Hepatocyte (in vitro differentiated cells): ENCODE measurements at regions not wholly inside any gene's neighbourhood (a gene's known extent, or its start where the extent isn't known, plus 50 kb on each side); places are given as distances from the start of the nearest gene placed in this dataset.

Experiments used
- DNase-seq: peaks from one replicate; pipeline ENCODE4 v3.0.0-alpha.2; 2016; ENCODE audit warnings: low spot score
- H2AFZ ChIP-seq: fragments of 200-600 bp; sonication (generic); 2 replicates; pipeline ENCODE4 v1.6.0; 2016; ENCODE audit warnings: antibody characterized with exemption, mild to moderate bottlenecking
- H3K27ac ChIP-seq: fragments of 200-600 bp; sonication (generic); 2 replicates; pipeline ENCODE4 v1.5.1; 2016; ENCODE audit warnings: mild to moderate bottlenecking
- H3K27me3 ChIP-seq: fragments of 200-600 bp; sonication (generic); 2 replicates; pipeline ENCODE4 v1.6.1; 2016
- H3K36me3 ChIP-seq: fragments of 200-600 bp; sonication (generic); replicated peaks from 2 replicates; pipeline ENCODE4 v1.5.1; 2016; ENCODE audit warnings: low read depth; ENCODE audit not compliant: insufficient read depth
- H3K4me1 ChIP-seq: fragments of 200-600 bp; sonication (generic); 2 replicates; pipeline ENCODE4 v1.5.1; 2016; ENCODE audit warnings: mild to moderate bottlenecking, moderate library complexity; ENCODE audit not compliant: insufficient read depth
- H3K4me2 ChIP-seq: fragments of 200-600 bp; sonication (generic); 2 replicates; pipeline ENCODE4 v1.6.0; 2016
- H3K4me3 ChIP-seq: fragments of 200-600 bp; sonication (generic); 2 replicates; pipeline ENCODE4 v1.5.1; 2016; ENCODE audit warnings: mild to moderate bottlenecking
- H3K79me2 ChIP-seq: fragments of 200-600 bp; sonication (generic); 2 replicates; pipeline ENCODE4 v1.6.0; 2017; ENCODE audit warnings: mild to moderate bottlenecking
- H3K9me2 ChIP-seq: fragments of 200-600 bp; sonication (generic); replicated peaks from 2 replicates; pipeline ENCODE4 v1.6.0; 2017; ENCODE audit warnings: mild to moderate bottlenecking; ENCODE audit not compliant: insufficient read depth
- H3K9me3 ChIP-seq: fragments of 200-600 bp; sonication (generic); 2 replicates; pipeline ENCODE4 v1.5.1; 2016; ENCODE audit warnings: low read depth, mild to moderate bottlenecking
- H4K20me1 ChIP-seq: fragments of 200-600 bp; sonication (generic); 2 replicates; pipeline ENCODE4 v1.6.0; 2016; ENCODE audit warnings: mild to moderate bottlenecking; ENCODE audit not compliant: insufficient read depth, poor library complexity, severe bottlenecking
- CTCF ChIP-seq: fragments of 200-600 bp; sonication (generic); IDR thresholded peaks from 2 replicates; pipeline ENCODE4 v1.5.1; 2016; ENCODE audit warnings: antibody characterized with exemption, mild to moderate bottlenecking; ENCODE audit not compliant: poor library complexity
- EZH2 ChIP-seq: fragments of 200-600 bp; sonication (generic); IDR thresholded peaks from 2 replicates; pipeline ENCODE4 v1.6.1; 2016; ENCODE audit warnings: antibody characterized with exemption, mild to moderate bottlenecking, borderline replicate concordance
- EZH2phosphoT487 ChIP-seq: fragments of 200-600 bp; sonication (generic); IDR thresholded peaks from one replicate; pipeline ENCODE4 v1.6.1; 2018; ENCODE audit warnings: antibody characterized with exemption, mild to moderate bottlenecking, low read depth, moderate library complexity; ENCODE audit not compliant: unreplicated experiment, severe bottlenecking
- WGBS: methylation state at CpG from one replicate; pipeline ENCODE4 v1.1.6; 2016; ENCODE audit warnings: low lambda C conversion rate; ENCODE audit errors: missing lambda C conversion rate; 5-methylcytosine and 5-hydroxymethylcytosine counted together

- Histone ChIP-seq H3K79me2 (no peaks in the 10 kb centered on the region), H3K27ac (no peak overlapping the region), H3K4me1 (no peaks in the 10 kb centered on the region), H4K20me1 (no peaks in the 10 kb centered on the region), H3K27me3 (no peaks in the 10 kb centered on the region), H3K4me3 (no peak overlapping the region), H3K9me2 (no peaks in the 10 kb centered on the region), H3K4me2 (no peak overlapping the region), H3K36me3 (no peaks in the 10 kb centered on the region), H3K9me3 (no peaks in the 10 kb centered on the region), H2AFZ (no peak overlapping the region)
- TF ChIP-seq EZH2 (no peak), EZH2phosphoT487 (no peak), CTCF (no peak)
- no peak for DNase-seq
- 75% methylated on average over 6 of the region's 7 CpGs for WGBS
Observed at GRCh38 chr22:47432683-47433082, 670.2 kb downstream of the TBC1D22A start.

- no peak overlapping the region for H3K4me3 ChIP-seq
- 74% methylated on average over 20 of the region's 21 CpGs for WGBS
Observed at GRCh38 chr22:47423861-47424820, 661.7 kb downstream of the TBC1D22A start.

GRCh38 chr22:47423266-47423665 is 660.8 kb downstream of the TBC1D22A start:
- no peaks in the 10 kb centered on the region for H4K20me1 ChIP-seq
- TF ChIP-seq EZH2, result no peak
- H3K4me1 ChIP-seq, result no peaks in the 10 kb centered on the region
- no peaks in the 10 kb centered on the region for H3K79me2 ChIP-seq
- no peaks in the 10 kb centered on the region for H3K9me3 ChIP-seq
- DNase-seq, result no peak
- no peaks in the 10 kb centered on the region for H3K9me2 ChIP-seq
- no peak overlapping the region for H2AFZ ChIP-seq
- H3K4me3 ChIP-seq, result no peak overlapping the region
- H3K27ac ChIP-seq, result no peak overlapping the region
- H3K36me3 ChIP-seq, result no peaks in the 10 kb centered on the region
- 57% methylated on average over 9 of the region's 9 CpGs for WGBS
- H3K4me2 ChIP-seq, result no peak overlapping the region
- no peaks in the 10 kb centered on the region for H3K27me3 ChIP-seq

More at GRCh38 chr22:47423861-47424820, 661.7 kb downstream of the TBC1D22A start:
- no peaks in the 10 kb centered on the region for H4K20me1 ChIP-seq
- H3K27me3 ChIP-seq, result no peaks in the 10 kb centered on the region
- H3K9me3 ChIP-seq, result no peaks in the 10 kb centered on the region
- H3K4me1 ChIP-seq, result no peaks in the 10 kb centered on the region
- no peak overlapping the region for H3K27ac ChIP-seq
- no peak for TF ChIP-seq EZH2phosphoT487
- no peak for TF ChIP-seq CTCF
- TF ChIP-seq EZH2, result no peak
- DNase-seq, result no peak
- H3K4me2 ChIP-seq, result no peak overlapping the region
- H3K9me2 ChIP-seq, result no peaks in the 10 kb centered on the region
- no peaks in the 10 kb centered on the region for H3K79me2 ChIP-seq
- no peaks in the 10 kb centered on the region for H3K36me3 ChIP-seq
- no peak overlapping the region for H2AFZ ChIP-seq

GRCh38 chr22:47422736-47423135 is 660.3 kb downstream of the TBC1D22A start:
- no peak overlapping the region for H3K27ac ChIP-seq
- H3K36me3 ChIP-seq, result no peaks in the 10 kb centered on the region
- H3K79me2 ChIP-seq, result no peaks in the 10 kb centered on the region
- H3K4me2 ChIP-seq, result no peak overlapping the region
- no peaks in the 10 kb centered on the region for H3K27me3 ChIP-seq
- WGBS, result 86% methylated on average over 9 of the region's 10 CpGs
- H3K9me2 ChIP-seq, result no peaks in the 10 kb centered on the region
- H2AFZ ChIP-seq, result no peak overlapping the region
- H4K20me1 ChIP-seq, result no peaks in the 10 kb centered on the region
- no peak for DNase-seq
- TF ChIP-seq EZH2phosphoT487, result no peak
- TF ChIP-seq EZH2, result no peak
- TF ChIP-seq CTCF, result no peak
- H3K4me1 ChIP-seq, result no peaks in the 10 kb centered on the region
- H3K9me3 ChIP-seq, result no peaks in the 10 kb centered on the region
- H3K4me3 ChIP-seq, result no peak overlapping the region
